Adrenal gland (tissue), 5 donors: ENCODE measurements at regions not wholly inside any gene's neighbourhood (a gene's known extent, or its start where the extent isn't known, plus 50 kb on each side); places are given as distances from the start of the nearest gene placed in this dataset.
"Not testable (repeated sequence)": the region's sequence is repeated elsewhere in the genome, so short reads cannot be mapped to it uniquely, and the experiment has no call there.

Source experiments
- CTCF ChIP-seq, 6 experiments: fragments of 450-650 bp in 4 of 6; fragments of 200-600 bp in 2 of 6; sonication (generic) in 1 of 6; IDR thresholded peaks; 1 replicate in 5 of 6; 2 replicates in 1 of 6; pipeline versions ENCODE4 v1.5.1 to v1.8.0; 2016 to 2021; ENCODE audit warnings: antibody characterized with exemption in 6 of 6, mild to moderate bottlenecking in 2 of 6, moderate library complexity in 1 of 6
- POLR2A ChIP-seq, 2 donors: fragments of 450-650 bp; IDR thresholded peaks; one replicate each; pipeline ENCODE4 v1.6.1; 2017; ENCODE audit warnings: antibody characterized with exemption in 2 of 2, mild to moderate bottlenecking in 2 of 2, moderate library complexity in 1 of 2
- donor health status: DM: no; HTN: no; CAD: no.

DNA sequence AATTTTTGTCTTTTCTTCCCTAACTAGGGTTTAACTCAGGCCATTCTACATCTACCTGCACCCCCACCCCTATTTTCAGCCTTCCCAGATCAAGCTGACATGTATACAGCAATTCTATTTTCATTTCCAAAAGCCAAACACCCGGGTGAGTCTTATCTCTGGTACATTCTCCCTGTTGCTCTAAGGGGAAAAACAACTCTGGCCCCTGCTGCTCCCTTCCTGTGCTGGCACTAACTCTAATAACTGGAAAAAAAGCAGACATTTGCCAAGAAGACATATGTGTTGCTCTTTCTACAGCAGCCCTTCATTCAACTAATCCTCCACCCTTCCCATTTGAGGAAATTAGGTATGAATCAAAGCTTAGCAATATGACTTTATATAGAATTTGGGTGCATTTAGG is 427.8 kb upstream of the CDH11 start:
- not testable (repeated sequence) for TF ChIP-seq CTCF, POLR2A (IDR thresholded peaks at IDR 0.05)
